Epithelial cell of proximal tubule (primary cell): ENCODE measurements at regions not wholly inside any gene's neighbourhood (a gene's known extent, or its start where the extent isn't known, plus 50 kb on each side); places are given as distances from the start of the nearest gene placed in this dataset.
A peak's percentile ranks its signal among the peaks of the same experiment; 100 is the strongest.

Source experiments
- DNase-seq: peaks from one replicate; pipeline ENCODE4 v3.0.0-alpha.2; 2011; ENCODE audit warnings: low read depth
- H3K4me3 ChIP-seq: 2 replicates; pipeline ENCODE4 v1.5.1; 2011; ENCODE audit warnings: low read depth, mild to moderate bottlenecking, low read length
- TF ChIP-seq, protein P1 (sequence below): conservative IDR thresholded peaks from 2 replicates; pipeline ENCODE4 v1.5.1; 2012; ENCODE audit warnings: low read depth, mild to moderate bottlenecking, low read length

DNA sequence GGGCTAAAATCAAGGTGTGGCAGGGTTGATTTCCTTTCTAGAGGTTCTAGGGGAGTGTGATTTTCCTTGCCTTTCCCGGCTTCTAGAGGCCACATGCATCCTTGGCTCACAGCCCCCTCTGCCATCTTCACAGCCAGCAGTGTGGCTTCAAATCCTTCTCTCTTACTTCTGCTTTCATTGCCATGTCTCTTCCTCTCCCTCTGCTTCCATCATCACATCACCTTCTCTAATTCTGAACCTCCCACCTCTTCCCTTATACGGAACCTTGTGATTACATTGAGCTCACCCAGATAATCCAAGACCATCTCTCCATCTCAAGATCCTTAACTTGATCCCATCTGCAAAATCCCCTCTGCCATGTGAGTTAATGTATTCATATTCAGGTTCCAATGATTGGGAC is 56.2 kb upstream of the RMDN2 start:
- no peak for DNase-seq
- H3K4me3 ChIP-seq: no peak overlapping the region
- TF ChIP-seq, protein P1, sequence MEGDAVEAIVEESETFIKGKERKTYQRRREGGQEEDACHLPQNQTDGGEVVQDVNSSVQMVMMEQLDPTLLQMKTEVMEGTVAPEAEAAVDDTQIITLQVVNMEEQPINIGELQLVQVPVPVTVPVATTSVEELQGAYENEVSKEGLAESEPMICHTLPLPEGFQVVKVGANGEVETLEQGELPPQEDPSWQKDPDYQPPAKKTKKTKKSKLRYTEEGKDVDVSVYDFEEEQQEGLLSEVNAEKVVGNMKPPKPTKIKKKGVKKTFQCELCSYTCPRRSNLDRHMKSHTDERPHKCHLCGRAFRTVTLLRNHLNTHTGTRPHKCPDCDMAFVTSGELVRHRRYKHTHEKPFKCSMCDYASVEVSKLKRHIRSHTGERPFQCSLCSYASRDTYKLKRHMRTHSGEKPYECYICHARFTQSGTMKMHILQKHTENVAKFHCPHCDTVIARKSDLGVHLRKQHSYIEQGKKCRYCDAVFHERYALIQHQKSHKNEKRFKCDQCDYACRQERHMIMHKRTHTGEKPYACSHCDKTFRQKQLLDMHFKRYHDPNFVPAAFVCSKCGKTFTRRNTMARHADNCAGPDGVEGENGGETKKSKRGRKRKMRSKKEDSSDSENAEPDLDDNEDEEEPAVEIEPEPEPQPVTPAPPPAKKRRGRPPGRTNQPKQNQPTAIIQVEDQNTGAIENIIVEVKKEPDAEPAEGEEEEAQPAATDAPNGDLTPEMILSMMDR: no peak

DNA sequence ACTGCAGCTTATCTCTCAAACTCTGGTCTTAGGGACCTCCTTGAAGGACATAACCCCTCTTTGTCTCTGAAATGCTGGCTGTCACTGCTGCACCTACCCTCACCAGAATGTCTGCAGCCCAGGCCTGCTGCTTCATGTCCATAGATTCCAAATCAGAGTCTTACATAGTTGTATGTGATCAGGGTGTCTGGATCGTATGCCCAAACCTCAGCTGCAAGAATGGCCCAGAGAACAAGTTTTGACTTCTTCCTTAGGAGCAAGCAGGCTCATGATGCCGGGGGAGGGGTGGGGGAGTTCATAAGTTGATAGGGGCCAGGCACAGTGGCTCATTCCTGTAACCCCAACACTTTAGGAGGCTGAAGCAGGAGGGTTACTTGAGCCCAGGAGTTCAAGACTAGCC is 55.8 kb upstream of the RMDN2 start:
- no peak overlapping the region for H3K4me3 ChIP-seq
- DNase-seq: no peak
- TF ChIP-seq, protein P1: no peak

DNA sequence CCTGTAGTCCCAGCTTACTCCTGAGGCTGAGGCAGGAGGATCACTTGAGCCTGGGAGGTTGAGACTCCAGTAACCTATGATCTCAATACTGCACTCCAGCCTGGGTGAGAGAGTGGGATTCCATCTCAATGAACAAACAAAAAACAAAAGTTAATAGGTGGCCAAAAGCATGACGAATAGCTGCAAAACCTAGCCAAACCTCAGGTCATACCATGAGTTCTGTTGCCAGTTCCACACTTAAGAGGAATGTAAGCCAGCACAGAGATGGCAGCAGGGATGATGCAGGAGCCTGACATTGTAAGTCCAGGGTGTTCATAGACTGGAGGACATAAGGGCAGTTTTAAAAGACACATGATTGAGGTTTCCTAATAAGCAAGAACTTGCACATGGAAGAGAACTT is 55.3 kb upstream of the RMDN2 start:
- H3K4me3 ChIP-seq: no peak overlapping the region
- TF ChIP-seq, protein P1: no peak
- peak; percentile 99 for DNase-seq

DNA sequence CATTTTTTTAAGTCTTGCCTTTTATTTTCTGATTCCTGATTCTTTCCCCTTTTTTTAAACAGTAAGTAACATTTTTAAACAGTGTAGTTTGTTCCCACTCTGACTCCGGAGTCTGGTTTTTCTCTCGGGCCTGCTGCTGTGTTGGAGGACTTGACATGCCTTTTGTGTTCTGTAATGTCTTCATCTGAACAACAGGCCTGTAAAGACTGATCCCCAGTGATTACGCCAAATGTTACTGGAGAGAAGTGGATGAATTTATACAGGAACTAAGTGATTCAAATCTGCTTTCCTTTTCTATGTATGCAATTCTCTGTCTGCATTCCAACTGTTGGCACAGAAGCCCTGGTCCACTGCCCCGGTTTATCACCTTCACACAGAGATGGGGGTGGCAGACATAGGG is 54.3 kb upstream of the RMDN2 start:
- TF ChIP-seq, protein P1: no peak
- H3K4me3 ChIP-seq: no peak overlapping the region
- DNase-seq: no peak

DNA sequence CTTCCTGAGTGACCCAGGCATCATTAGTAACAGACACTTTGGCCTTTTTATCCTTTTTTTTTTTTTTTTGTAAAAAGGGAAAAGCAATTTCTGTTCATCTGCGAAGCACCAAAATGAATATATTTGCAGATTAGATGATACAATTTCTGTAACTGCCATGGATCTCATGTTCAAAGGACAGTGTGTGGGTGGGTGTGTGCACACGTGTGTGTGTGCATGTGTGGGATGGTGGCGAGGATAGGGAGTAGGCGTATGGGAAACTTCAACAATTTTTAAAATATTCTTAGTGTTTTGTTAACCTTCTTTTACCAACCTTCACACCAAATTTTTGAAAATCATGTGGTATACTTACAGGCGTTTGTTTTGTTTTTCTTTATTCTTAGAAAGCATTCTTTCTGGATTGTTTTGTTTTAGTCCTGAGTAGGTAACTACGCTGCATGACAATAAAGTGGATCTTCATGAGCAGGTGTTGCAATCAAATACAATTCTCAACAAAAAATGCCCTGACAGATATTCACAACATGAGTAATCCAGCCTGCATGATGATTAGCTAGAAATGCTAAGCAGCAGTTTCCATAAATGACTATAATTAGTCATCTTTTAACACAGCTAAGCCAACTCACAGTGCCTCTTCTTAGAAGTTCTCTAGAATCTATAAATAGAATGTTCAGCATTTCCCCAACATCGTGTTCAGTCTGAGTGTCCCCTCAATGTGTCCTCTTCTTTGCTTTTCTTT is 53.5 kb upstream of the RMDN2 start:
- TF ChIP-seq, protein P1: no peak
- peak; percentile 98 for DNase-seq
- no peak overlapping the region for H3K4me3 ChIP-seq

DNA sequence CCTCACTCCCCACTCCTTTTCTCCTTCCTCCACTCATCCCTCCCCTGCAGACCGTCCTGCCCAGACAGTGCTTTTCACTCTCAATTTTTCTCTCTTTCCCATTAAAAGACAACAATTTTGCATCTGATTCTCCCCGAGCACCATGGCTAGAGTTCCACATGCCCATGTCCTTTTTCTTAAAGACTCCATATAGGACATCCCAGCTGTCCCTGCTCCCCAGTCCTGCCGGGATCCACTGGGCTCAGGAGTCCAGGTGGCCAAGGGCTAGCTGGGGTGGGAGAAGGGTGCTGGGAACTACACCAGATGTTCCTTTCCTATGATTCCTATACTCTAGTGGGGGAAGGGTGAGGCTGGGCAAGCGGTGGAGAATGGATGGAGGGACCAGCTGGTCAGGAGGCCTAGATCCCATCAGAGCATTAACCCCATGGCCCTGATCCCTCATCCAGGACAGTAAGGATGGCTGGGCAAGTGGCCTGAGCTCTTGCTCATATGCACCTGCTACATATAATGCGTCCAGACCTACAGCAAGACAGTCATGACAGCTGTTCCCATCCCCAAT is 52.8 kb upstream of the RMDN2 start:
- no peak for DNase-seq
- TF ChIP-seq, protein P1: no peak

DNA sequence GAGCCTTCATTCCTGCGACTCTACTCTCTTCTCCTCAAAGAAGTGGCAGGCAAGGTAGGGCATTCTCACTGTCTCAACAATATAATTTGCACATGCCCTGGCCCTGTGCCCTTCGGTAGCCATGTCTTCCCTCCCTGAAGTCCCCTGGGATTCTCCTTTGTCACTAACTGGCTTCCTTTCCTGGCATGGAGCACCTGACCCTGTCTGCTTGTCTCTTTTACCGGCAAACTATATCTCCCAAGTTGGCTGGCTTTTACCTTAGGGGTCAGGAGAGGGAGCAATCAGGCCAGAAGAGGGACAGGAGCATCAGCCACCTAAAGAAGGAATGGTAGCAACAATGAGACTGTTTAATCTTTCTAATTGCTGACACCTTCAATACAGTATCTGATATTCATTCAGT is 51.9 kb upstream of the RMDN2 start:
- no peak for DNase-seq
- no peak overlapping the region for H3K4me3 ChIP-seq
- TF ChIP-seq, protein P1: no peak

More for the DNA sequence above, 52.8 kb upstream of the RMDN2 start:
- H3K4me3 ChIP-seq: no peak overlapping the region
